PC-3 (cell line): ENCODE measurements at regions not wholly inside any gene's neighbourhood (a gene's known extent, or its start where the extent isn't known, plus 50 kb on each side); places are given as distances from the start of the nearest gene placed in this dataset.

ENCODE experiments used
- ATAC-seq: fragments of 200-7000 bp; cut with Tn5 transposase; 2 replicates; pipeline ENCODE4 v1.9.1; 2020; ENCODE audit warnings: mild to moderate bottlenecking, moderate library complexity
- BruUV-seq: library from RNA; stranded (reverse); fragments of 400-500 nt; replicated peaks from 2 replicates; lab custom pipeline; 2021; lab: Mats Ljungman, UMichigan
- CTCF ChIA-PET: fragments of 300-600 bp; sonication (Branson Sonifier 250); formaldehyde crosslinking; loops from one replicate; lab custom pipeline; 2022; ENCODE audit warnings: antibody characterized with exemption; lab: Charles Lee
- POLR2A ChIA-PET: fragments of 300-600 bp; sonication (Branson Sonifier 250); formaldehyde crosslinking; loops from one replicate; lab custom pipeline; 2022; ENCODE audit warnings: antibody characterized with exemption; ENCODE audit not compliant: unreplicated experiment; lab: Charles Lee
- DNase-seq: peaks from one replicate; pipeline ENCODE4 v3.0.0-alpha.2; 2015
- H2AFZ ChIP-seq: fragments of 300-600 bp; sonication (generic); 2 replicates; pipeline ENCODE4 v1.6.0; 2016; ENCODE audit warnings: antibody characterized with exemption, low read length
- H3F3A ChIP-seq: fragments of 300-600 bp; sonication (generic); one replicate; pipeline ENCODE4 v1.6.0; 2017; ENCODE audit warnings: antibody characterized with exemption, low read length, control low read depth, mild to moderate bottlenecking; ENCODE audit not compliant: unreplicated experiment
- H3K27ac ChIP-seq: fragments of 300-600 bp; sonication (generic); 2 replicates; pipeline ENCODE4 v1.5.1; 2016; ENCODE audit warnings: mild to moderate bottlenecking, low read length
- H3K27me3 ChIP-seq: fragments of 300-600 bp; sonication (generic); 2 replicates; pipeline ENCODE4 v1.6.1; 2016; ENCODE audit warnings: low read length, mixed read lengths
- H3K36me3 ChIP-seq: fragments of 300-600 bp; sonication (generic); 2 replicates; pipeline ENCODE4 v1.6.1; 2016; ENCODE audit warnings: low read depth, mixed run types, low read length, mixed read lengths
- H3K4me1 ChIP-seq: fragments of 300-600 bp; sonication (generic); 2 replicates; pipeline ENCODE4 v1.5.1; 2016; ENCODE audit warnings: low read length; ENCODE audit not compliant: insufficient read depth
- H3K4me2 ChIP-seq: fragments of 300-600 bp; sonication (generic); 2 replicates; pipeline ENCODE4 v1.6.0; 2016; ENCODE audit warnings: low read length
- H3K4me3 ChIP-seq: fragments of 300-600 bp; sonication (generic); 2 replicates; pipeline ENCODE4 v1.5.1; 2016; ENCODE audit warnings: mild to moderate bottlenecking, low read length, mixed read lengths
- H3K79me2 ChIP-seq: fragments of 300-600 bp; sonication (generic); 2 replicates; pipeline ENCODE4 v1.6.1; 2017; ENCODE audit warnings: low read length, mixed read lengths
- H3K9ac ChIP-seq: fragments of 300-600 bp; sonication (generic); 2 replicates; pipeline ENCODE4 v1.6.0; 2016; ENCODE audit warnings: mild to moderate bottlenecking, low read length
- H3K9me2 ChIP-seq: fragments of 300-600 bp; sonication (generic); replicated peaks from 2 replicates; pipeline ENCODE4 v1.6.1; 2016; ENCODE audit warnings: mixed run types, low read length, mixed read lengths
- H3K9me3 ChIP-seq: fragments of 300-600 bp; sonication (generic); 2 replicates; pipeline ENCODE4 v1.6.1; 2016; ENCODE audit warnings: low read length, mixed read lengths
- H4K20me1 ChIP-seq: fragments of 300-600 bp; sonication (generic); 2 replicates; pipeline ENCODE4 v1.6.1; 2016; ENCODE audit warnings: low read length, mixed read lengths
- CTCF ChIP-seq: fragments of 300-600 bp; sonication (generic); conservative IDR thresholded peaks from 2 replicates; pipeline ENCODE4 v1.5.1; 2017; ENCODE audit warnings: antibody characterized with exemption, low read depth, mild to moderate bottlenecking, low read length
- EZH2 ChIP-seq: fragments of 300-600 bp; sonication (generic); IDR thresholded peaks from one replicate; pipeline ENCODE4 v1.6.1; 2017; ENCODE audit warnings: antibody characterized with exemption, mild to moderate bottlenecking, low read length; ENCODE audit not compliant: unreplicated experiment
- EZH2phosphoT487 ChIP-seq: fragments of 300-600 bp; sonication (generic); IDR thresholded peaks from 2 replicates; pipeline ENCODE4 v1.6.1; 2018; ENCODE audit warnings: mild to moderate bottlenecking, antibody characterized with exemption, low read length, borderline replicate concordance
- intact Hi-C: fragments of 100-400 bp; cut with micrococcal nuclease; formaldehyde crosslinking; loops from 2 replicates; pipeline ENCODE4 v1.9.0; 2023

- H3K27me3 ChIP-seq: no peaks in the 10 kb centered on the region
- DNase-seq: no peak
- ChIA-PET POLR2A (no interaction called here), CTCF (no interaction called here)
- BruUV-seq: no TSS peak
- no peaks in the 10 kb centered on the region for H3K79me2 ChIP-seq
- intact Hi-C loops: no loop called here
- no peaks in the 10 kb centered on the region for H3K36me3 ChIP-seq
- no peaks in the 10 kb centered on the region for H3K9me3 ChIP-seq
- H3K4me1 ChIP-seq: no peaks in the 10 kb centered on the region
- H3K9ac ChIP-seq: no peak overlapping the region
- no peak for ATAC-seq
- H3K9me2 ChIP-seq: no peaks in the 10 kb centered on the region
- H3K4me3 ChIP-seq: no peak overlapping the region
- no peaks in the 10 kb centered on the region for H3F3A ChIP-seq
- TF ChIP-seq EZH2: no peak
- TF ChIP-seq CTCF: no peak
- no peak for TF ChIP-seq EZH2phosphoT487
- H4K20me1 ChIP-seq: no peaks in the 10 kb centered on the region
- no peak overlapping the region for H2AFZ ChIP-seq
- H3K4me2 ChIP-seq: no peak overlapping the region
- no peak overlapping the region for H3K27ac ChIP-seq
These were observed 244.2 kb downstream of the UQCRFS1 start for GRCh38 chr19:28968721-28969120.

- H3K36me3 ChIP-seq: no peaks in the 10 kb centered on the region
- no peak overlapping the region for H3K4me2 ChIP-seq
- no peak for DNase-seq
- no peak overlapping the region for H3K9ac ChIP-seq
- no peaks in the 10 kb centered on the region for H4K20me1 ChIP-seq
- TF ChIP-seq EZH2phosphoT487: no peak
- TF ChIP-seq EZH2: no peak
- TF ChIP-seq CTCF: no peak
- no peaks in the 10 kb centered on the region for H3K9me2 ChIP-seq
- H3K4me1 ChIP-seq: no peaks in the 10 kb centered on the region
- no peaks in the 10 kb centered on the region for H3K27me3 ChIP-seq
- CTCF ChIA-PET: no interaction called here
- no peak for ATAC-seq
- H3K4me3 ChIP-seq: no peak overlapping the region
- H3F3A ChIP-seq: no peaks in the 10 kb centered on the region
- H3K9me3 ChIP-seq: no peaks in the 10 kb centered on the region
- BruUV-seq: no TSS peak
- intact Hi-C loops: no loop called here
- H3K27ac ChIP-seq: no peak overlapping the region
- no peaks in the 10 kb centered on the region for H3K79me2 ChIP-seq
- POLR2A ChIA-PET: no interaction called here
- H2AFZ ChIP-seq: no peak overlapping the region
These were observed 246.1 kb downstream of the UQCRFS1 start for GRCh38 chr19:28966737-28967399.

GRCh38 chr19:28964500-28964899, 248.5 kb downstream of the UQCRFS1 start:
- TF ChIP-seq CTCF (no peak), EZH2phosphoT487 (no peak), EZH2 (no peak)
- POLR2A ChIA-PET: no interaction called here
- no peaks in the 10 kb centered on the region for H3K4me1 ChIP-seq

More at GRCh38 chr19:28964500-28964899, 248.5 kb downstream of the UQCRFS1 start:
- DNase-seq (no peak), ATAC-seq (no peak)
- Histone ChIP-seq H3K4me3 (no peak overlapping the region), H3F3A (no peaks in the 10 kb centered on the region), H3K36me3 (no peaks in the 10 kb centered on the region), H3K9me3 (no peaks in the 10 kb centered on the region), H4K20me1 (no peaks in the 10 kb centered on the region), H3K27ac (no peak overlapping the region), H3K4me2 (no peak overlapping the region), H3K27me3 (no peaks in the 10 kb centered on the region), H2AFZ (no peak overlapping the region), H3K9me2 (no peaks in the 10 kb centered on the region), H3K9ac (no peak overlapping the region), H3K79me2 (no peaks in the 10 kb centered on the region)
- no TSS peak for BruUV-seq
- CTCF ChIA-PET: no interaction called here
- intact Hi-C loops: no loop called here
